ENCODE measurements at regions not wholly inside any gene's neighbourhood (a gene's known extent, or its start where the extent isn't known, plus 50 kb on each side); places are given as distances from the start of the nearest gene placed in this dataset.

DNA sequence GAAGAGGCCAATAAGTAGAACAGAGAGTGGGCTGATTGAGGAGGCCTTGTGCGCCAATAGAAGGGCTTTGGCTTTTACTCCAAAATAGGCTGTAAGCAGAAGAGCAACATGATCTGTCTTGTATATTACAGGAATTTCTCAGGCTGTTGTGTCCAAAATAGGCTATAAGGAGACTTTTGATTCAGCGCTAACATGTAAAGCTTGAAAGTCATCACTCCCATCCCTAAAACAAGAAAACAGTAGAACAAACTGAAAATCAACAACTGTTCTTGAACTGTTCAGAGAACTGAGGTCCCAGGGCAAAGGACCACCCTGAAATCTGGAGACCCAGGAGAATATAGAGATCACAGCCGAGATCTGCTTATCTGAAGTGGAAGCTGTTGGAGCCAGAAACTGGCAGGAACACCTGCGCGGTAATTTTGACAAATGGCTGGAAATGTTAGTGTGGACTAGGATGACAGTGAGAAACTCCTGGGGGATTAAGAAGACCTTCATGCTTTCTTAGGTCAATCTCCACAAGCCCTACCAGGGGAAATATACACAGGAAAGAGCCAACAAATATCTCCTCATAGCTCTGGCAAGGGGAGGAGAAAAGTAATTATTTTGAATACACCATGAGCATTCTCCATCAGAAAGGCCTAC lies 258.6 kb downstream of the RBM43 start:
- TF ChIP-seq, protein P1, sequence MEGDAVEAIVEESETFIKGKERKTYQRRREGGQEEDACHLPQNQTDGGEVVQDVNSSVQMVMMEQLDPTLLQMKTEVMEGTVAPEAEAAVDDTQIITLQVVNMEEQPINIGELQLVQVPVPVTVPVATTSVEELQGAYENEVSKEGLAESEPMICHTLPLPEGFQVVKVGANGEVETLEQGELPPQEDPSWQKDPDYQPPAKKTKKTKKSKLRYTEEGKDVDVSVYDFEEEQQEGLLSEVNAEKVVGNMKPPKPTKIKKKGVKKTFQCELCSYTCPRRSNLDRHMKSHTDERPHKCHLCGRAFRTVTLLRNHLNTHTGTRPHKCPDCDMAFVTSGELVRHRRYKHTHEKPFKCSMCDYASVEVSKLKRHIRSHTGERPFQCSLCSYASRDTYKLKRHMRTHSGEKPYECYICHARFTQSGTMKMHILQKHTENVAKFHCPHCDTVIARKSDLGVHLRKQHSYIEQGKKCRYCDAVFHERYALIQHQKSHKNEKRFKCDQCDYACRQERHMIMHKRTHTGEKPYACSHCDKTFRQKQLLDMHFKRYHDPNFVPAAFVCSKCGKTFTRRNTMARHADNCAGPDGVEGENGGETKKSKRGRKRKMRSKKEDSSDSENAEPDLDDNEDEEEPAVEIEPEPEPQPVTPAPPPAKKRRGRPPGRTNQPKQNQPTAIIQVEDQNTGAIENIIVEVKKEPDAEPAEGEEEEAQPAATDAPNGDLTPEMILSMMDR (conservative IDR thresholded peaks at IDR 0.05; ENCODE audit: low read depth, low read length) = no peak
- TF ChIP-seq EZH2 (IDR thresholded peaks at IDR 0.05; ENCODE audit: low read length, unreplicated experiment) = no peak
- TF ChIP-seq EZH2phosphoT487 (IDR thresholded peaks at IDR 0.05; ENCODE audit: borderline replicate concordance, low read length) = no peak

Data from PC-3 (cell line).